GM21526 (cell line): ENCODE measurements at regions not wholly inside any gene's neighbourhood (a gene's known extent, or its start where the extent isn't known, plus 50 kb on each side); places are given as distances from the start of the nearest gene placed in this dataset.

ENCODE experiments used
- ATAC-seq: cut with Tn5 transposase; IDR thresholded peaks from one replicate; pipeline ENCODE4 v1.9.1; 2021; ENCODE audit warnings: moderate library complexity; ENCODE audit not compliant: unreplicated experiment, low FRiP score

DNA sequence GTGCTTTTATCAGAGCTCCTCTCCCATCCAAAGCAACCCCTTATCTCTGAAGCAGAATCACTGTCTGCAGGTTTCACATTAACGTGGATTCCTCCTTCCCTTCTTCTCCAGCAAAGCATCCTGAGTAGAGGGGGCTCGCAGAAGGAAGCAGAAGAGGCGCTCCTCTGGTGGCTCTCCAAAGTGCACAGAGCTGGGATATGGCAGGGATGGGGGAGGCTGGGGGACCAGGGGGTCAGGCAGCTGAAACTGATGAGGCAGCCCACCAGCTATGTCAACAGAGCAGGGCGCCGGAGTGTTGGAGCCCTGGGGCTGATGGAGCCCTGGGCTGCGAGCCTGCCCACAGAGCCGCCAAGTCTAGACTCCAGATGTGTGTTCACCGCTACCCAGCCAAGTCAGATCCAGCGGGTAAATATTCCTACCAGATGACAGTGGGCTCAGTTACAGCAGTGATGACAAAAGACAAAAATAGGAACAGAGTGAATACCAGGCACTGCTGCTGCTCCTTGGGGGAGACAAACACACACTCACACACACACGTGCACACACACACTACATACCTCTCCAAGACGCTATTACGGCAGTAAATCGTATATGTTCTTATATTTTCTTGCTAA lies 678.3 kb upstream of the ID2 start:
- ATAC-seq, result no peak

- no peak for ATAC-seq
Observed at GRCh38 chr2:8004250-8004681, 677.6 kb upstream of the ID2 start.

DNA sequence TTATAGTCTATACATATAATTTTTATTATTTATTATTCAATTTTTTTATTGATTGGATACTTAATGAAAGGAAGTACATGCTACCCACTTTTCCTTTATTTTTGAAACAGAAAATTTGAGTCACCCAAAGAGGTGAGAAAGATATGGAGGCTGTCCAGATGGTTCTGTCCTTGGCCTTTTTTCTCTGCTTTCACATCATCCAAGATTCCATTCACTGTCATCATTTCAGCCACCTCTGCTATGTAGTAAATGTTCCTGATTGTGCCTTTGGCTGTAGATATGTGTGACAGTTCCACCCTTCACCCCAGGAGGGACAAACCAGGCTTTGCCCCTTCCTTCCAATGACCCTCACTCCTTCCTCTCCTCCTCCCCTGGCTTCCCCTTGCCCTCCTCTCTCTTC lies 675.7 kb upstream of the ID2 start:
- no peak for ATAC-seq

DNA sequence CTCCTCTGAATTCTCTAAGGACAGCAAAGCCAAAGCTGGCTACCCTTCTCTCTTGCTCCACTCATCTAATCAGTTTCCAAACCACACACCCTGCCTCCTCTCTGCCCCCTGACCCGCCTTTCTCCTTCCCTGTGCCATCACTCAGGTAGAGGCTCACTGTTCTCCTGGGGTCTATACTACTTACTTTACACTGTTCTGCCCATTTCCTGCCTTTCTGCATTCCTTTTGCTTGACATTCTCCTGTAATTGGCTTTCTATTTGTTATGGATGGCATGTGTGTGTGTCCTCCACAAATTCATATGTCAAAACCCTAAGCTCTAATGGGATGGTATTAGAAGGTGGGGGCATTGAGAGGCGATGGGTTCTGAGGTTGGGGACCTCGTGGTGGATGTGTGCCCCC lies 675.2 kb upstream of the ID2 start:
- ATAC-seq, result no peak

DNA sequence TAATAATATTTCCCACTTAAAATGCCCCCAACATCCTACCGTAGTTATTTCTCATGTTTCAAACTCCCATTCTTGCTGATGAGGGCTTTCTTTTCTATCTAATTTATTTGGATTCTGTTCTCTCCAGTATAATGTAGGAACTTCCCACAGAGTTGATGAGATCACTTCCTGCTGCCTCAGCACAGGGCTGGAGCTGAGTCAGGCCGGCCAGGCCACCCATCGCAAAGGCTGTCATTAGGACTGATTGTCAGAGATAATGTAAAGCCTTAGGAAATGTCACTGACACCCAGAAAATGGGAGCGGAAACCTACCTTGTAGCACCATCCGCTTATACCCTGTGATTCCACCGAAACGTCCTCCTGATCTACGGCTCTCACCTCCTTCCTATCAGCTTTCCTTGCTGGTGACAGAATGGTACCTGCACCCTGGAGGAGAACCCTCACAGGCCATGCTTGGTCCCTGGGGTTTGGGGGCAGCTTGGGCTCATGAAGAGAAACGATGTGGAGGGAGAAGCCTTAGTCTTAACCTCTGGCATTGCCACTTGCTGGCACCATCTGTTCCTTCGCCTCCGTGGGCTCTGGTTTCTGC lies 672.8 kb upstream of the ID2 start:
- no peak for ATAC-seq

- ATAC-seq, result no peak
Observed at GRCh38 chr2:8015848-8016600, 665.8 kb upstream of the ID2 start.

DNA sequence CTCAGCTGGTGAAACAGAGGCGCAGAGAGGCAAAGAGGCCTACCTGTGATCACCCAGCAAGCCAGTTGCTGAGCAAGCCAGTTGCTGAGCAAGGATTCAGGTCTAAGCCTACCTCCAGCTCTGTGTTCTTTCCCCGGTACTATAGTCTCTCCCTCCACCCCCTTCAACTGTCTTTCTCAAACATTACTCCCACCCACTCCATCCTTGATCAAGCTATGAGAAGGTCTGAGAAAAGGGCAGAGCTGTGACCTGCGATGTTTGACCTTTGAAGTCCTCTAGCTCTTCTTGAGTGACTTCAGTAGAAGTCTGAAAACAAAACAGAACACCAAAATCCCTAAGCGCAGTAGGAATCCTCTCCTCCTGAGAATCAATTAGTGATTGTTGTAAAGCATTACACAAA lies 665.2 kb upstream of the ID2 start:
- ATAC-seq, result no peak

GRCh38 chr2:8018956-8019355 lies 662.9 kb upstream of the ID2 start:
- no peak for ATAC-seq

- no peak for ATAC-seq
Observed at GRCh38 chr2:8019934-8020333, 661.9 kb upstream of the ID2 start.

- ATAC-seq, result no peak
Observed at GRCh38 chr2:8021921-8022320, 659.9 kb upstream of the ID2 start.

DNA sequence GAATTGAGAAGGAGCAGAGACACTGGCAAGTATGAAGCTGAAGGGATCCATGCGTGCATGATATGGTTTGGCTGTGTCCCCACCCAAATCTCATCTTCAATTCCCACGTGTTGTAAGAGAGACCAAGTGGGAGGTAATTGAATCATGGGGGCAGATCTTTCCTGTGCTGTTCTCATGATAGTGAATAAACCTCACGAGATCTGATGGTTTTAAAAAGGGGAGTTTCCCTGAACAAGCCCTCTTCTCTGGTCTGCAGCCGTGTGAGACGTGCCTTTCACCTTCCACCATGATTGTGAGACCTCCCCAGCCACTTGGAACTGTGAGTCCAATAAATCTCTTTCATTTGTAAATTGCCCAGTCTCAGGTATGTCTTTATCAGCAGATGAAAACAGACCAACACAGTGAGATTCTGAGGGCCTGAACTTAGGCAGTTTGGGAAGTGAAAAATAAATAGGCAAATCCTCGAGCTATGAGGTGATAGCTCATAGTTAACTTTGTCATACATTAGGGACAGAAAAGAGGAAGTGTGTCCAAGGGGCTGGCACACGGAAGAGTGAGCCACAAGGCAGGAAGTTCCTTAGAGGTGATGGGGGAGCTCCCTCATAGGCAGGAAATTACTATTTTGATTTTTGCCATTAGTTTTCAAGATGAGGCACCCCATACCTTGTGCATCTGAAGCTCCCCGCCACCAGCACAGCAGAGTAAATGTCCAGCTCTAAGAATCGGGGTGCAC lies 658.8 kb upstream of the ID2 start:
- ATAC-seq, result peak; percentile 70

- no peak for ATAC-seq
Observed at GRCh38 chr2:8024506-8024905, 657.4 kb upstream of the ID2 start.

- no peak for ATAC-seq
Observed at GRCh38 chr2:8026381-8026780, 655.5 kb upstream of the ID2 start.

GRCh38 chr2:8027387-8027786 lies 654.5 kb upstream of the ID2 start:
- no peak for ATAC-seq

DNA sequence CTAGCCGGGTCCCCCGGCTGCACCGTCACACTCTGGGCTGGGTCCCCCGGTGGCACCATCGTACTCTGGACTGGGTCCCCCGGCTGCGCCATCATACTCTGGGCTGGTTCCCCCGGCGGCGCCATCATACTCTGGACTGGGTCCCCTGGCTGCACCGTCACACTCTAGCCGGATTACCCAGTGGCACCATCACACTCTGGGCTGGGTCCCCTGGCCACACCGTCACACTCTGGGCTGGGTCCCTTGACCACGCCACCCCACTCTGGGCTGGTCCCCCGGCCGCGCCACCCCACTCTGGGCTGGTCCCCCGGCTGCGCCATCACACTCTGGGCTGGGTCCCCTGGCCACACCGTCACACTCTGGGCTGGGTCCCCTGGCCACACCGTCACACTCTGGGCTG lies 653.8 kb upstream of the ID2 start:
- ATAC-seq, result no peak

DNA sequence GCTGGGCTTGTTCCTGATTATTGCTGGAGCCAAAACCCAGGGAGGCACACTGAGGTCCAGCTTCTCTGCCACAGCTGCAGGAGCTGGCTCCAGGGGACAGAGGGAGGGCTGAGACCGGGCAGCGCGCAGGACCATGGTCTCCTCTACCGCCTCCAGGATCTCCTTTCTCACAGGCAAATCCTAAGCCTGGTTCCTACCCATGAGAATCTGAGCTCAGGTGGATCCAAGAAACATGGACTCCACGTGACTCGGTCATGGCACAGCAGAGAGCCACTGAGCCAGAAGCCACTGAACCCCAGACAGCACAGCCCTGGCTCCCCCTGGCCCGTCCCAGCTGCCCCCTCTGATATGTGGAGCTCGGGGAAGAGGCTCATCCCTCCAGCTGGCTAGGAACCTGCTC lies 653.4 kb upstream of the ID2 start:
- ATAC-seq, result no peak

GRCh38 chr2:8028981-8029380 lies 652.9 kb upstream of the ID2 start:
- ATAC-seq, result no peak

- ATAC-seq, result no peak
Observed at GRCh38 chr2:8030573-8031303, 651.1 kb upstream of the ID2 start.

GRCh38 chr2:8031370-8031769 lies 650.5 kb upstream of the ID2 start:
- no peak for ATAC-seq

DNA sequence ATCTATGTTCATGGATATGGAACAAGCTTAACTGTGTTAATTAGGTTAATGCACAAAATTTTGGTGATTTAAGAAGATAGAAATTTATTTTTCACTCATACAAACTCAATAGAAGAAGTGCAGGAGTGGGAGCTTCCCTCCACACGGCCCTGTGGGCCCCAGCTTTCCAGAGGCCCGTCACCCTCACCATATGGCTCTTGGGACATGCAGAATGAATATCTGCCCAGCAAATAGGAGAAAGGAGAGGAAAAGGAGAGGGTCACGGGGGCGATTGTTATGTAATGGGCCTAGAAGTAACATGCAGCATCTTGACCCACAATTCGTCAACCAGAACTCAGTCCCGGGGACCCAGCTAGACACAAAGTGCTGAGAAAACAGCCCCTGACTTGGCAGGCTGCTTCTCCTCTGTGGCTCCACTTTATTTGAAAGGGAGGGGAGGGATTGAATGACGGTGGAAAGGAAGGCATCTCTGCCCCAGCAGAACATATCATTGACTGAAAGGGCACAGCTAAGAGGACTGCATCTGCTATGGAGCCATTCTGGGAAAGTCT lies 648.2 kb upstream of the ID2 start:
- ATAC-seq, result no peak
